Coronary artery (tissue), 2 donors: ENCODE measurements at regions not wholly inside any gene's neighbourhood (a gene's known extent, or its start where the extent isn't known, plus 50 kb on each side); places are given as distances from the start of the nearest gene placed in this dataset.

Source experiments
- DNase-seq: peaks from one replicate; pipeline ENCODE4 v3.0.0-alpha.2; 2017; ENCODE audit warnings: low spot score
- H3K27ac ChIP-seq, 2 donors: fragments of 200-600 bp; sonication (generic); one replicate each; pipeline ENCODE4 v1.5.1; 2016 to 2019
- H3K4me3 ChIP-seq: fragments of 200-600 bp; sonication (generic); 2 replicates; pipeline ENCODE4 v1.5.1; 2016; ENCODE audit warnings: mild to moderate bottlenecking, moderate library complexity
- TF ChIP-seq, protein P1 (sequence below): fragments of 200-600 bp; sonication (generic); IDR thresholded peaks from one replicate; pipeline ENCODE4 v1.5.1; 2019; ENCODE audit warnings: antibody characterized with exemption

- Histone ChIP-seq H3K4me3 (no peak overlapping the region), H3K27ac (no peak overlapping the region)
- TF ChIP-seq, protein P1, sequence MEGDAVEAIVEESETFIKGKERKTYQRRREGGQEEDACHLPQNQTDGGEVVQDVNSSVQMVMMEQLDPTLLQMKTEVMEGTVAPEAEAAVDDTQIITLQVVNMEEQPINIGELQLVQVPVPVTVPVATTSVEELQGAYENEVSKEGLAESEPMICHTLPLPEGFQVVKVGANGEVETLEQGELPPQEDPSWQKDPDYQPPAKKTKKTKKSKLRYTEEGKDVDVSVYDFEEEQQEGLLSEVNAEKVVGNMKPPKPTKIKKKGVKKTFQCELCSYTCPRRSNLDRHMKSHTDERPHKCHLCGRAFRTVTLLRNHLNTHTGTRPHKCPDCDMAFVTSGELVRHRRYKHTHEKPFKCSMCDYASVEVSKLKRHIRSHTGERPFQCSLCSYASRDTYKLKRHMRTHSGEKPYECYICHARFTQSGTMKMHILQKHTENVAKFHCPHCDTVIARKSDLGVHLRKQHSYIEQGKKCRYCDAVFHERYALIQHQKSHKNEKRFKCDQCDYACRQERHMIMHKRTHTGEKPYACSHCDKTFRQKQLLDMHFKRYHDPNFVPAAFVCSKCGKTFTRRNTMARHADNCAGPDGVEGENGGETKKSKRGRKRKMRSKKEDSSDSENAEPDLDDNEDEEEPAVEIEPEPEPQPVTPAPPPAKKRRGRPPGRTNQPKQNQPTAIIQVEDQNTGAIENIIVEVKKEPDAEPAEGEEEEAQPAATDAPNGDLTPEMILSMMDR = no peak
- DNase-seq = no peak
These were observed 523.9 kb upstream of the PCDH9 start for GRCh38 chr13:67754012-67754411.

DNA sequence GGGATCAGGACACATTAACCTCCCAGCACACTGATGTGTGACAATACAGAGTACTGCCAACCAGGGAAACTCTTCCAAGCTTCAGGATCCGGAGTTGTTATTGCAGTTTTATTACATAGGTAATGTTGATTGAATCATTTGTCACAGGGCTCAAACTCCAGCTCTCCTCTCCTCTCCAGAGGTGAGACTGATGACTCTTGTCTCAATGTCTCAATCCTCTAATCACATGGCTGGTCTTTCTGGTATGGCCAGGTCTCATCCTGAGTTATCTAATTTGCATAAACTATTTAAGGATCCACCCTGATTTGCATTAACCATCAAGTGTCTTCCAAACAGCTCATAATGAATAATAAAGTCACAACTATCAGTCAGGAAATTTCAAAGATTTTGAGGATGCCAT lies 522.6 kb upstream of the PCDH9 start:
- H3K4me3 ChIP-seq = no peak overlapping the region
- DNase-seq = no peak
- TF ChIP-seq, protein P1 = no peak

DNA sequence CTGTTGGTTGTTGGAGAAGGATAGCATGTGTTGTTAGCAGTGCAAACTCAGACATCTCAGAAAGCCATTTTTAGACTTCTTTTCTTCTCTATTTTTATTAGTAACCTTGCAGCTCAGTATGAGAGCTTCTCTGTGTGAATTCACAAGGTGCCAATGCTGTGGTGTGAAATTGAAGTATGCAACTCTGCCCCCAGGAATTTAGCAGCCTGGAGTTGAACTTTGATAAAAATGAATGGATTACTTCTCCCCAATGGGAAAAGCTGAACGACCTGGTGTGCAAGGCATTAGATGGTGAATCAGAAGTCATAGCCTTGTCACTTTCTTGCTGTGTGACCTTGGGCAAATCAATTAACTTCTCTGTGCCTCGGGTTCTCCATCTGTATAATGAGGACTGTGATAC lies 512.3 kb upstream of the PCDH9 start:
- TF ChIP-seq, protein P1 = no peak
- DNase-seq = no peak
- H3K27ac ChIP-seq = no peak overlapping the region
- H3K4me3 ChIP-seq = no peak overlapping the region

More for the DNA sequence above, 522.6 kb upstream of the PCDH9 start:
- no peak overlapping the region for H3K27ac ChIP-seq

GRCh38 chr13:67740871-67741535 lies 510.9 kb upstream of the PCDH9 start:
- TF ChIP-seq, protein P1 = no peak

GRCh38 chr13:67736646-67737420 lies 506.7 kb upstream of the PCDH9 start:
- TF ChIP-seq, protein P1 = no peak
- Histone ChIP-seq H3K4me3 (no peak overlapping the region), H3K27ac (no peak overlapping the region)
- DNase-seq = no peak

More at GRCh38 chr13:67740871-67741535, 510.9 kb upstream of the PCDH9 start:
- H3K27ac ChIP-seq = no peak overlapping the region
- H3K4me3 ChIP-seq = no peak overlapping the region
- DNase-seq = no peak

GRCh38 chr13:67735651-67736050 lies 505.5 kb upstream of the PCDH9 start:
- DNase-seq = no peak
- H3K4me3 ChIP-seq = no peak overlapping the region
- TF ChIP-seq, protein P1 = no peak
- H3K27ac ChIP-seq = no peak overlapping the region

DNA sequence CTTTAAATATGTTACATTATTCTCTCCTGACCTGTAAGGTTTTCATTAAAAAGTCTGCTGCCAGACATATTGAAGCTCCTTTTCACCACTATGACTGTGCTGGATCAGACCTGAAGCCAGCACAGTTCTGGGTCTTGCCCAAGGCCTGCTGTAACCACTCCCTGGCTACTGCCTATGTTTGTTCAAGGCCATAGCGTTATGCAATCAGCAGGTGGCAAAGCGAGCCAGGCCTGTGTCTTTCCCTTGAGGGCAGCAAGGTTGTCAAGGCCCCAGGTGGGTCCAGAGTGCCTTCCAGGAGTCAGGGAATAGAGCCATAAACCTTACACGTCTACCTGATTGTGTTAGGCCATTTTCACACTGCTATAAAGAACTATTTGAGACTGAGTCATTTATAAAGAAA lies 496.8 kb upstream of the PCDH9 start:
- TF ChIP-seq, protein P1 = no peak
- Histone ChIP-seq H3K27ac (no peak overlapping the region), H3K4me3 (no peak overlapping the region)
- DNase-seq = no peak
